Keratinocyte (primary cell): ENCODE measurements at regions not wholly inside any gene's neighbourhood (a gene's known extent, or its start where the extent isn't known, plus 50 kb on each side); places are given as distances from the start of the nearest gene placed in this dataset.

Source experiments
- DNase-seq: peaks from one replicate; pipeline ENCODE4 v3.0.0-alpha.2; 2011; ENCODE audit warnings: low read depth, missing footprints, low spot score
- FAIRE-seq: peaks from 2 replicates; lab custom pipeline; 2011; peaks lifted over from hg19 to GRCh38; lab: Jason Lieb, UNC
- H2AFZ ChIP-seq: 2 replicates; pipeline ENCODE4 v1.6.0; 2012; ENCODE audit warnings: low read length, control low read depth, inconsistent platforms; ENCODE audit not compliant: control insufficient read depth
- H3K27ac ChIP-seq: 2 replicates; pipeline ENCODE4 v1.5.1; 2011; ENCODE audit warnings: low read length; ENCODE audit not compliant: control insufficient read depth, insufficient read depth
- H3K27me3 ChIP-seq: 3 replicates; pipeline ENCODE4 v1.6.0; 2011; ENCODE audit warnings: low read length; ENCODE audit not compliant: control insufficient read depth, insufficient read depth; ENCODE audit errors: extremely low read depth
- H3K36me3 ChIP-seq, 2 experiments: 2 replicates in 1 of 2; 3 replicates in 1 of 2; pipeline ENCODE4 v1.5.1; 2011; ENCODE audit warnings: low read length in 2 of 2, mild to moderate bottlenecking in 1 of 2; ENCODE audit not compliant: control insufficient read depth in 2 of 2, insufficient read depth in 2 of 2; ENCODE audit errors: extremely low read depth in 1 of 2
- H3K4me1 ChIP-seq: 3 replicates; pipeline ENCODE4 v1.5.1; 2011; ENCODE audit warnings: low read length; ENCODE audit not compliant: control insufficient read depth, insufficient read depth; ENCODE audit errors: extremely low read depth
- H3K4me2 ChIP-seq: 3 replicates; pipeline ENCODE4 v1.6.0; 2011; ENCODE audit warnings: low read depth, low read length; ENCODE audit not compliant: control insufficient read depth, insufficient read depth; ENCODE audit errors: extremely low read depth
- H3K4me3 ChIP-seq, 3 experiments: fragments of 200-600 bp in 1 of 3; sonication (generic) in 1 of 3; 2 replicates in 2 of 3; 3 replicates in 1 of 3; pipeline ENCODE4 v1.5.1; 2011 to 2016; ENCODE audit warnings: low read length in 3 of 3, mild to moderate bottlenecking in 3 of 3, control low read depth in 2 of 3, inconsistent platforms in 1 of 3, low read depth in 1 of 3, mixed read lengths in 1 of 3, mixed run types in 1 of 3, moderate library complexity in 1 of 3; ENCODE audit not compliant: control insufficient read depth in 2 of 3, insufficient read depth in 2 of 3; ENCODE audit errors: extremely low read depth in 1 of 3
- H3K79me2 ChIP-seq: 2 replicates; pipeline ENCODE4 v1.6.0; 2012; ENCODE audit warnings: low read length; ENCODE audit not compliant: control insufficient read depth, insufficient read depth
- H3K9ac ChIP-seq: 3 replicates; pipeline ENCODE4 v1.6.0; 2011; ENCODE audit warnings: low read length; ENCODE audit not compliant: control insufficient read depth, insufficient read depth; ENCODE audit errors: extremely low read depth
- H3K9me1 ChIP-seq: 3 replicates; pipeline ENCODE4 v1.6.0; 2011; ENCODE audit warnings: low read length; ENCODE audit not compliant: control insufficient read depth, insufficient read depth; ENCODE audit errors: extremely low read depth
- H3K9me3 ChIP-seq: 2 replicates; pipeline ENCODE4 v1.5.1; 2012; ENCODE audit warnings: low read depth, low read length; ENCODE audit not compliant: control insufficient read depth
- H4K20me1 ChIP-seq: 3 replicates; pipeline ENCODE4 v1.6.0; 2011; ENCODE audit warnings: low read length; ENCODE audit not compliant: control insufficient read depth, insufficient read depth; ENCODE audit errors: extremely low read depth
- EZH2 ChIP-seq: IDR thresholded peaks from one replicate; pipeline ENCODE4 v1.6.1; 2012; ENCODE audit warnings: inconsistent platforms, mild to moderate bottlenecking, low read length, moderate library complexity
- dilution Hi-C: fragments of 300-500 bp; cut with MboI; formaldehyde crosslinking; loops from one replicate; pipeline ENCODE4 v1.7.0; 2020; ENCODE audit warnings: low sequenced_read_pairs; ENCODE audit not compliant: extremely low pct_ligation_motif_present
- TF ChIP-seq, protein P1 (sequence below), 3 experiments: IDR thresholded peaks in 1 of 3; conservative IDR thresholded peaks in 1 of 3; optimal IDR thresholded peaks in 1 of 3; 2 replicates in 2 of 3; 3 replicates in 1 of 3; pipeline versions ENCODE3 to v1.5.1; 2011; ENCODE audit warnings: low read length in 3 of 3, mild to moderate bottlenecking in 3 of 3, moderate library complexity in 2 of 3, control low read depth in 1 of 3, inconsistent platforms in 1 of 3; ENCODE audit not compliant: insufficient read depth in 2 of 3; ENCODE audit errors: extremely low read depth in 1 of 3

DNA sequence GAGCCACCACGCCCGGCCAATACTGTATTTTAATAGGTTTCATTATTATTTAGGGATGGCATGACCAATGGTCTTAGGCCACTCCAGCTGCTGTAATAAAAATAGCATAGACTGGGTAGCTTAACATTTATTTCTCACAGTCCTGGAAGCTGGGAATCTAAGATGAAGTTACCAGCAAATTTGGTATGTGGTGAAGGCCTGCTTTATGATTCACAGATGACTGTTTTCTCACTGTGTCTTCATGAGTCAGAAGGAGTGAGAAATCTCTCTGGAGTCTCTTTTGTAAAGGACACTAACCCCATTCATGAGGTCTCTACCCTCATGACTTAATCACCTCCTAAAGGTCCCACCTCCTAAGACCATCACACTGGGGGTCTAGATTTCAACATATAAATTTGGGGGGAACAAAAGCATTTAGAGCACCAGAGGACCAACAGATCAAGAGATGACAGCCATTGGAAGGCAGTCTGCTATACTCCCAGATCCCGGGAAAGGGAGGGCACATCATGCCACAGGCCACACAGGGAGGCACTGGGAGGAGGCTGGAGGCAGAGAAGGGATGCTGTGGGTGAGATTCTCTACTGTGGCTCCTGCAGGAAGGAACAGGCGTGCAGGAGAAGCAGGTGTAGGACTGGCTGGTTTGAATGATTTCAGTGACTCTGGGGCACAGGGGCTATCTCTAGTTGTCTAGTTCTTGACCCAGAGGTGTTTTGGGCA is 335.8 kb upstream of the SFRP2 start:
- no peak overlapping the region for H3K4me3 ChIP-seq
- no peak overlapping the region for H3K9ac ChIP-seq
- no peaks in the 10 kb centered on the region for H4K20me1 ChIP-seq
- peak; percentile 74 for FAIRE-seq
- H3K9me3 ChIP-seq = no peaks in the 10 kb centered on the region
- H3K27me3 ChIP-seq = no peaks in the 10 kb centered on the region
- H3K9me1 ChIP-seq = no peaks in the 10 kb centered on the region
- dilution Hi-C loops = no loop called here
- H3K4me1 ChIP-seq = peaks cover 23% of the 10 kb centered on the region
- peak; percentile 66 for DNase-seq
- H3K36me3 ChIP-seq = no peaks in the 10 kb centered on the region
- H3K79me2 ChIP-seq = no peaks in the 10 kb centered on the region
- H3K27ac ChIP-seq = peak overlapping the region; percentile 46
- peak overlapping the region; percentile 23 for H3K4me2 ChIP-seq
- TF ChIP-seq EZH2 = no peak
- TF ChIP-seq, protein P1, sequence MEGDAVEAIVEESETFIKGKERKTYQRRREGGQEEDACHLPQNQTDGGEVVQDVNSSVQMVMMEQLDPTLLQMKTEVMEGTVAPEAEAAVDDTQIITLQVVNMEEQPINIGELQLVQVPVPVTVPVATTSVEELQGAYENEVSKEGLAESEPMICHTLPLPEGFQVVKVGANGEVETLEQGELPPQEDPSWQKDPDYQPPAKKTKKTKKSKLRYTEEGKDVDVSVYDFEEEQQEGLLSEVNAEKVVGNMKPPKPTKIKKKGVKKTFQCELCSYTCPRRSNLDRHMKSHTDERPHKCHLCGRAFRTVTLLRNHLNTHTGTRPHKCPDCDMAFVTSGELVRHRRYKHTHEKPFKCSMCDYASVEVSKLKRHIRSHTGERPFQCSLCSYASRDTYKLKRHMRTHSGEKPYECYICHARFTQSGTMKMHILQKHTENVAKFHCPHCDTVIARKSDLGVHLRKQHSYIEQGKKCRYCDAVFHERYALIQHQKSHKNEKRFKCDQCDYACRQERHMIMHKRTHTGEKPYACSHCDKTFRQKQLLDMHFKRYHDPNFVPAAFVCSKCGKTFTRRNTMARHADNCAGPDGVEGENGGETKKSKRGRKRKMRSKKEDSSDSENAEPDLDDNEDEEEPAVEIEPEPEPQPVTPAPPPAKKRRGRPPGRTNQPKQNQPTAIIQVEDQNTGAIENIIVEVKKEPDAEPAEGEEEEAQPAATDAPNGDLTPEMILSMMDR (optimal IDR thresholded peaks at IDR 0.05 in 1 of 3, IDR thresholded peaks at IDR 0.05 in 1 of 3, conservative IDR thresholded peaks at IDR 0.05 in 1 of 3; ENCODE audit: extremely low read depth in 1 of 3, insufficient read depth in 2 of 3, low read length in 3 of 3) = no peak
- H2AFZ ChIP-seq = peak overlapping the region; percentile 12

- DNase-seq = no peak
- peak overlapping the region; percentile 15 for H3K27ac ChIP-seq
- no peaks in the 10 kb centered on the region for H3K9me1 ChIP-seq
- no peaks in the 10 kb centered on the region for H4K20me1 ChIP-seq
- FAIRE-seq = no peak
- H3K4me2 ChIP-seq = no peak overlapping the region
- dilution Hi-C loops = no loop called here
- H3K9me3 ChIP-seq = no peaks in the 10 kb centered on the region
- TF ChIP-seq, protein P1 (optimal IDR thresholded peaks at IDR 0.05 in 1 of 3, IDR thresholded peaks at IDR 0.05 in 1 of 3, conservative IDR thresholded peaks at IDR 0.05 in 1 of 3; ENCODE audit: extremely low read depth in 1 of 3, insufficient read depth in 2 of 3, low read length in 3 of 3) = no peak
- TF ChIP-seq EZH2 = no peak
- H3K27me3 ChIP-seq = no peaks in the 10 kb centered on the region
- no peak overlapping the region for H3K4me3 ChIP-seq
- H3K79me2 ChIP-seq = no peaks in the 10 kb centered on the region
- peaks cover 23% of the 10 kb centered on the region for H3K4me1 ChIP-seq
- H3K36me3 ChIP-seq = no peaks in the 10 kb centered on the region
- H3K9ac ChIP-seq = no peak overlapping the region
- H2AFZ ChIP-seq = no peak overlapping the region
These were observed 335.0 kb upstream of the SFRP2 start for GRCh38 chr4:154123897-154124296.
